Astrocyte (in vitro differentiated cells and primary cell): ENCODE measurements at regions not wholly inside any gene's neighbourhood (a gene's known extent, or its start where the extent isn't known, plus 50 kb on each side); places are given as distances from the start of the nearest gene placed in this dataset.

Experiments
- CTCF ChIP-seq: IDR thresholded peaks from 2 replicates; pipeline ENCODE4 v1.5.1; 2011; ENCODE audit warnings: low read depth, mild to moderate bottlenecking, inconsistent platforms, low read length, moderate library complexity; ENCODE audit not compliant: insufficient read depth
- EZH2 ChIP-seq: IDR thresholded peaks from 2 replicates; pipeline ENCODE4 v1.6.1; 2012; ENCODE audit warnings: mild to moderate bottlenecking, low read length, inconsistent platforms; ENCODE audit not compliant: insufficient read depth

- TF ChIP-seq CTCF (no peak), EZH2 (no peak)
These were observed 1469.7 kb downstream of the AACS start for GRCh38 chr12:126534942-126535341.
